WTC11 (cell line): ENCODE measurements at regions not wholly inside any gene's neighbourhood (a gene's known extent, or its start where the extent isn't known, plus 50 kb on each side); places are given as distances from the start of the nearest gene placed in this dataset.
"Not testable (repeated sequence)": the region's sequence is repeated elsewhere in the genome, so short reads cannot be mapped to it uniquely, and the experiment has no call there.

Source experiments
- CTCF ChIP-seq: fragments of 200-600 bp; IDR thresholded peaks from 2 replicates; pipeline ENCODE4 v1.8.0; 2022; ENCODE audit warnings: antibody characterized with exemption
- FOXJ3 ChIP-seq: sonication (generic); formaldehyde crosslinking; IDR thresholded peaks from 2 replicates; pipeline ENCODE4 v1.9.0; 2021; ENCODE audit warnings: missing genetic modification reagents, mild to moderate bottlenecking, borderline replicate concordance
- IRF1 ChIP-seq: sonication (generic); formaldehyde crosslinking; IDR thresholded peaks from 2 replicates; pipeline ENCODE4 v1.8.0; 2023; ENCODE audit warnings: missing genetic modification reagents
- NR3C1 ChIP-seq: sonication (generic); formaldehyde crosslinking; conservative IDR thresholded peaks from 2 replicates; pipeline ENCODE4 v1.8.1; 2023; ENCODE audit warnings: low read depth, mild to moderate bottlenecking, missing genetic modification reagents
- TF ChIP-seq, protein P1 (sequence below): sonication (generic); formaldehyde crosslinking; IDR thresholded peaks from 2 replicates; pipeline ENCODE4 v1.8.1; 2023; ENCODE audit warnings: mild to moderate bottlenecking, missing genetic modification reagents
- TF ChIP-seq, protein P2 (sequence below): sonication (generic); formaldehyde crosslinking; IDR thresholded peaks from 2 replicates; pipeline ENCODE4 v1.8.1; 2022; ENCODE audit warnings: low read depth, mild to moderate bottlenecking, moderate library complexity, missing genetic modification reagents, borderline replicate concordance

- TF ChIP-seq, protein P1, sequence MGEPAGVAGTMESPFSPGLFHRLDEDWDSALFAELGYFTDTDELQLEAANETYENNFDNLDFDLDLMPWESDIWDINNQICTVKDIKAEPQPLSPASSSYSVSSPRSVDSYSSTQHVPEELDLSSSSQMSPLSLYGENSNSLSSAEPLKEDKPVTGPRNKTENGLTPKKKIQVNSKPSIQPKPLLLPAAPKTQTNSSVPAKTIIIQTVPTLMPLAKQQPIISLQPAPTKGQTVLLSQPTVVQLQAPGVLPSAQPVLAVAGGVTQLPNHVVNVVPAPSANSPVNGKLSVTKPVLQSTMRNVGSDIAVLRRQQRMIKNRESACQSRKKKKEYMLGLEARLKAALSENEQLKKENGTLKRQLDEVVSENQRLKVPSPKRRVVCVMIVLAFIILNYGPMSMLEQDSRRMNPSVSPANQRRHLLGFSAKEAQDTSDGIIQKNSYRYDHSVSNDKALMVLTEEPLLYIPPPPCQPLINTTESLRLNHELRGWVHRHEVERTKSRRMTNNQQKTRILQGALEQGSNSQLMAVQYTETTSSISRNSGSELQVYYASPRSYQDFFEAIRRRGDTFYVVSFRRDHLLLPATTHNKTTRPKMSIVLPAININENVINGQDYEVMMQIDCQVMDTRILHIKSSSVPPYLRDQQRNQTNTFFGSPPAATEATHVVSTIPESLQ, result not testable (repeated sequence)
- TF ChIP-seq FOXJ3; CTCF; NR3C1 (CRISPR knock-in tag); IRF1 (CRISPR knock-in tag): not testable (repeated sequence)
- TF ChIP-seq, protein P2, sequence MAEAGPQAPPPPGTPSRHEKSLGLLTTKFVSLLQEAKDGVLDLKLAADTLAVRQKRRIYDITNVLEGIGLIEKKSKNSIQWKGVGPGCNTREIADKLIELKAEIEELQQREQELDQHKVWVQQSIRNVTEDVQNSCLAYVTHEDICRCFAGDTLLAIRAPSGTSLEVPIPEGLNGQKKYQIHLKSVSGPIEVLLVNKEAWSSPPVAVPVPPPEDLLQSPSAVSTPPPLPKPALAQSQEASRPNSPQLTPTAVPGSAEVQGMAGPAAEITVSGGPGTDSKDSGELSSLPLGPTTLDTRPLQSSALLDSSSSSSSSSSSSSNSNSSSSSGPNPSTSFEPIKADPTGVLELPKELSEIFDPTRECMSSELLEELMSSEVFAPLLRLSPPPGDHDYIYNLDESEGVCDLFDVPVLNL, result not testable (repeated sequence)
Measured at GRCh38 chr15:35238448-35238847, 153.4 kb upstream of the NANOGP8 start.
